Neural progenitor cell (in vitro differentiated cells): ENCODE measurements at regions not wholly inside any gene's neighbourhood (a gene's known extent, or its start where the extent isn't known, plus 50 kb on each side); places are given as distances from the start of the nearest gene placed in this dataset.

Source experiments
- DNase-seq: peaks from one replicate; pipeline ENCODE4 v3.0.0-alpha.2; 2016; ENCODE audit warnings: low spot score
- H2AFZ ChIP-seq: fragments of 200-600 bp; sonication (generic); replicated peaks from 2 replicates; pipeline ENCODE4 v1.6.1; 2016; ENCODE audit warnings: antibody characterized with exemption
- H3F3A ChIP-seq: fragments of 200-600 bp; sonication (generic); 2 replicates; pipeline ENCODE4 v1.6.1; 2016; ENCODE audit warnings: antibody characterized with exemption, low read depth
- H3K27ac ChIP-seq: fragments of 200-600 bp; sonication (generic); 2 replicates; pipeline ENCODE4 v1.5.1; 2016; ENCODE audit warnings: mild to moderate bottlenecking
- H3K27me3 ChIP-seq: fragments of 200-600 bp; sonication (generic); 2 replicates; pipeline ENCODE4 v1.6.1; 2016; ENCODE audit warnings: mild to moderate bottlenecking, moderate library complexity
- H3K36me3 ChIP-seq: fragments of 200-600 bp; sonication (generic); 2 replicates; pipeline ENCODE4 v1.5.1; 2016
- H3K4me1 ChIP-seq: fragments of 200-600 bp; sonication (generic); 2 replicates; pipeline ENCODE4 v1.6.1; 2016; ENCODE audit warnings: mixed run types
- H3K4me2 ChIP-seq: fragments of 200-600 bp; sonication (generic); 2 replicates; pipeline ENCODE4 v1.6.1; 2016
- H3K4me3 ChIP-seq: fragments of 200-600 bp; sonication (generic); 2 replicates; pipeline ENCODE4 v1.5.1; 2016
- H3K79me2 ChIP-seq: fragments of 200-600 bp; sonication (generic); 2 replicates; pipeline ENCODE4 v1.6.1; 2016; ENCODE audit warnings: low read depth
- H3K9ac ChIP-seq: fragments of 200-600 bp; sonication (generic); 2 replicates; pipeline ENCODE4 v1.6.1; 2016
- H3K9me3 ChIP-seq: fragments of 200-600 bp; sonication (generic); 2 replicates; pipeline ENCODE4 v1.5.1; 2016; ENCODE audit warnings: low read depth
- H4K20me1 ChIP-seq: fragments of 200-600 bp; sonication (generic); 2 replicates; pipeline ENCODE4 v1.6.1; 2016; ENCODE audit warnings: low read depth
- H3K27ac Mint-ChIP-seq: 3 replicates; pipeline ENCODE4 v1.8.0; 2021; ENCODE audit warnings: mixed read lengths
- H3K27me3 Mint-ChIP-seq: 2 replicates; pipeline ENCODE4 v1.8.0; 2022; ENCODE audit warnings: low read depth, mild to moderate bottlenecking, inconsistent platforms, moderate library complexity, mixed read lengths; ENCODE audit not compliant: insufficient read depth
- H3K36me3 Mint-ChIP-seq: 3 replicates; pipeline ENCODE4 v1.8.0; 2021; ENCODE audit warnings: mixed read lengths
- H3K4me1 Mint-ChIP-seq: 3 replicates; pipeline ENCODE4 v1.8.0; 2021; ENCODE audit warnings: mixed read lengths
- H3K4me3 Mint-ChIP-seq: 3 replicates; pipeline ENCODE4 v1.8.0; 2021; ENCODE audit warnings: mild to moderate bottlenecking, moderate library complexity, mixed read lengths
- H3K9me3 Mint-ChIP-seq: 3 replicates; pipeline ENCODE4 v1.8.0; 2020; ENCODE audit warnings: mixed read lengths
- EZH2 ChIP-seq: fragments of 200-600 bp; sonication (generic); IDR thresholded peaks from 2 replicates; pipeline ENCODE4 v1.6.1; 2017; ENCODE audit warnings: antibody characterized with exemption, mild to moderate bottlenecking, moderate library complexity
- EZH2phosphoT487 ChIP-seq: fragments of 200-600 bp; sonication (generic); IDR thresholded peaks from 2 replicates; pipeline ENCODE4 v1.6.1; 2017; ENCODE audit warnings: antibody characterized with exemption
- TF ChIP-seq, protein P1 (sequence below): fragments of 200-600 bp; sonication (generic); IDR thresholded peaks from 2 replicates; pipeline ENCODE4 v1.5.1; 2017; ENCODE audit warnings: antibody characterized with exemption, mild to moderate bottlenecking

DNA sequence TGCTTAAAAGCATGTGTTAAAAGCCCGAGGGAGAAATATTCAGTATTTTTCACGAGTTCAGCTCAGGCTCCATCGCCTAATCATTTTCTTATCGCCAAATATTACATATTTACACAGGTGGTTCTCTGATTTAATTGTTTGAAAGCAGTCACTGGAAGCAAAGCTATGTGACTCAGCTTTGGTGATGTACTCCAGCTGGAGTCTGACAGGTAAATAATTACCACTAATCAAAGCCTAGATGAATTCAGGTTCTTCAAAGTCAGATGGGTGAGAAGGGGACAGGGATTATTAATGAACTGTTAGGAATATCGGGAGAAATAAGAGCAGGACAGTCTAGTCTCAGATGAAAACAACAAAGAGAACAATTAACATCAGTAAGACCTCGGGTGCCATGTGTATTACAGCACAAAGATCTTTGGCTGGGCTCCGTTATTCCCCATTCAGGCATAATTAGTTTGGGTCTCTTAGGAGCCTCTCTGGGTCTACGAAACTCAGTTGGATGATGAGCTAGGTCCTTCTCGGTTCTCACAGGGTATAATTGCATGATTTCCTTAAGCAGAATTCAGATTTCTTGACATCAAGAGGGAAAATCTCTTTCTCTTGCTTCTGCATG, 331.7 kb upstream of the ADAMTS9 start:
- H3K27me3 Mint-ChIP-seq = peaks cover 3% of the 10 kb centered on the region
- H3K27me3 ChIP-seq = no peaks in the 10 kb centered on the region
- H3K27ac ChIP-seq = no peak overlapping the region
- H3K4me2 ChIP-seq = peak overlapping the region; percentile 44
- H3K9me3 ChIP-seq = no peaks in the 10 kb centered on the region
- H3K4me3 Mint-ChIP-seq = no peak overlapping the region
- DNase-seq = peak; percentile 15
- no peak overlapping the region for H3K9ac ChIP-seq
- H3K36me3 Mint-ChIP-seq = no peaks in the 10 kb centered on the region
- TF ChIP-seq EZH2phosphoT487 = no peak
- TF ChIP-seq, protein P1, sequence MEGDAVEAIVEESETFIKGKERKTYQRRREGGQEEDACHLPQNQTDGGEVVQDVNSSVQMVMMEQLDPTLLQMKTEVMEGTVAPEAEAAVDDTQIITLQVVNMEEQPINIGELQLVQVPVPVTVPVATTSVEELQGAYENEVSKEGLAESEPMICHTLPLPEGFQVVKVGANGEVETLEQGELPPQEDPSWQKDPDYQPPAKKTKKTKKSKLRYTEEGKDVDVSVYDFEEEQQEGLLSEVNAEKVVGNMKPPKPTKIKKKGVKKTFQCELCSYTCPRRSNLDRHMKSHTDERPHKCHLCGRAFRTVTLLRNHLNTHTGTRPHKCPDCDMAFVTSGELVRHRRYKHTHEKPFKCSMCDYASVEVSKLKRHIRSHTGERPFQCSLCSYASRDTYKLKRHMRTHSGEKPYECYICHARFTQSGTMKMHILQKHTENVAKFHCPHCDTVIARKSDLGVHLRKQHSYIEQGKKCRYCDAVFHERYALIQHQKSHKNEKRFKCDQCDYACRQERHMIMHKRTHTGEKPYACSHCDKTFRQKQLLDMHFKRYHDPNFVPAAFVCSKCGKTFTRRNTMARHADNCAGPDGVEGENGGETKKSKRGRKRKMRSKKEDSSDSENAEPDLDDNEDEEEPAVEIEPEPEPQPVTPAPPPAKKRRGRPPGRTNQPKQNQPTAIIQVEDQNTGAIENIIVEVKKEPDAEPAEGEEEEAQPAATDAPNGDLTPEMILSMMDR = no peak
- TF ChIP-seq EZH2 = no peak
- peaks cover 15% of the 10 kb centered on the region for H3K4me1 ChIP-seq
- no peaks in the 10 kb centered on the region for H3K79me2 ChIP-seq
- H2AFZ ChIP-seq = no peak overlapping the region
- no peaks in the 10 kb centered on the region for H3K36me3 ChIP-seq
- no peaks in the 10 kb centered on the region for H3K9me3 Mint-ChIP-seq
- H4K20me1 ChIP-seq = no peaks in the 10 kb centered on the region
- H3K27ac Mint-ChIP-seq = no peak overlapping the region
- H3K4me3 ChIP-seq = no peak overlapping the region
- no peaks in the 10 kb centered on the region for H3F3A ChIP-seq
- H3K4me1 Mint-ChIP-seq = peaks cover 21% of the 10 kb centered on the region

DNA sequence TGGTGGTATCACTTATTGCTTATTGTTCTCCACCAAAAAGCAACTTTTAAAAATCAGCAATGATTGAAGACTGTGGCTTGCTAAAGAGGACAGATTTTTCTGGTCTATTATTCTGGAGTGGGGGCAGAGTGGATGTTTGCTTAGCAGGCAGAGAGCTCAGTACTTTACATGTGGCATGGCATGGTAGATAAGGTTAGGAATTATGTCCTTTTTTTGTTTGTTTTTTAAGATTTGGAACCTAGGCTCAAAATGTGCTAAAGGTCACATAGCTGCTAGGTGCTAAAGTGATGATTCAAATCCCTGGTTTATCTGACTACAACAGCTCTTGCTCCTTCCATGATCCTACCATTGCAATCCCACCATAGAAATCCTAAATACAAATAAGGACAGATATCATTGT, 331.0 kb upstream of the ADAMTS9 start:
- Mint-ChIP-seq H3K9me3 (no peaks in the 10 kb centered on the region), H3K4me3 (no peak overlapping the region), H3K4me1 (peaks cover 21% of the 10 kb centered on the region), H3K27me3 (peaks cover 3% of the 10 kb centered on the region), H3K36me3 (no peaks in the 10 kb centered on the region), H3K27ac (no peak overlapping the region)
- no peaks in the 10 kb centered on the region for H3F3A ChIP-seq
- no peak overlapping the region for H3K4me3 ChIP-seq
- no peaks in the 10 kb centered on the region for H4K20me1 ChIP-seq
- H3K4me1 ChIP-seq = peaks cover 15% of the 10 kb centered on the region
- H3K36me3 ChIP-seq = no peaks in the 10 kb centered on the region
- no peaks in the 10 kb centered on the region for H3K79me2 ChIP-seq
- TF ChIP-seq, protein P1 = no peak
- TF ChIP-seq EZH2 (no peak), EZH2phosphoT487 (no peak)
- no peak for DNase-seq
- no peak overlapping the region for H3K4me2 ChIP-seq
- H2AFZ ChIP-seq = no peak overlapping the region
- no peaks in the 10 kb centered on the region for H3K27me3 ChIP-seq
- H3K9ac ChIP-seq = no peak overlapping the region
- no peaks in the 10 kb centered on the region for H3K9me3 ChIP-seq
- H3K27ac ChIP-seq = no peak overlapping the region

DNA sequence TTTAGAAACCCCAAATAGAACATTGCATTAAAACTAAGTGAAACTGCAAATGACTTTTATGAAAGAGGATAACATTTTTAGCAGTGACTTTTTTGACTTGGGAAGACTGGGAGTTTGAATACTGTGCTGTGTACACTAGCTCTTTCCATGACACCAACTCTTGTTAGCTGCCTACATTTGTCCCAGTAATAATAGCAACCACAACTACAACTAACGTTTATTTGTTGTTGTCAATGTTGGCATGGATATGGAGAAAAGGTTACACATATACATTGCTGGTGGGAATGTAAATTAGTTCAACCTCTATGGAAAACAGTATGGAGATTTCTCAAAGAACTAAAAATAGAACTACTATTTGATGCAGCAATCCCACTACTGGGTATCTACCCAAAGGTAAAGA, 329.6 kb upstream of the ADAMTS9 start:
- Mint-ChIP-seq H3K4me1 (peaks cover 21% of the 10 kb centered on the region), H3K27ac (no peak overlapping the region), H3K36me3 (no peaks in the 10 kb centered on the region), H3K4me3 (no peak overlapping the region), H3K9me3 (peaks cover 4% of the 10 kb centered on the region), H3K27me3 (no peaks in the 10 kb centered on the region)
- no peaks in the 10 kb centered on the region for H3K9me3 ChIP-seq
- DNase-seq = no peak
- H2AFZ ChIP-seq = no peak overlapping the region
- no peaks in the 10 kb centered on the region for H3K79me2 ChIP-seq
- no peak for TF ChIP-seq EZH2
- TF ChIP-seq, protein P1 = no peak
- no peak for TF ChIP-seq EZH2phosphoT487
- no peaks in the 10 kb centered on the region for H4K20me1 ChIP-seq
- no peak overlapping the region for H3K4me3 ChIP-seq
- H3K27me3 ChIP-seq = no peaks in the 10 kb centered on the region
- H3K9ac ChIP-seq = no peak overlapping the region
- no peak overlapping the region for H3K27ac ChIP-seq
- no peaks in the 10 kb centered on the region for H3F3A ChIP-seq
- H3K36me3 ChIP-seq = no peaks in the 10 kb centered on the region
- peaks cover 15% of the 10 kb centered on the region for H3K4me1 ChIP-seq
- no peak overlapping the region for H3K4me2 ChIP-seq
